GM18505 (cell line): ENCODE measurements at regions not wholly inside any gene's neighbourhood (a gene's known extent, or its start where the extent isn't known, plus 50 kb on each side); places are given as distances from the start of the nearest gene placed in this dataset.
"Not testable (repeated sequence)": the region's sequence is repeated elsewhere in the genome, so short reads cannot be mapped to it uniquely, and the experiment has no call there.

Experiments used
- ATAC-seq: cut with Tn5 transposase; IDR thresholded peaks from one replicate; pipeline ENCODE4 v1.9.1; 2021; ENCODE audit not compliant: unreplicated experiment
- POLR2A ChIP-seq: IDR thresholded peaks from 4 replicates; pipeline ENCODE4 v1.6.1; 2011; ENCODE audit warnings: borderline replicate concordance; ENCODE audit not compliant: insufficient read depth, insufficient read length; ENCODE audit errors: extremely low read depth

DNA sequence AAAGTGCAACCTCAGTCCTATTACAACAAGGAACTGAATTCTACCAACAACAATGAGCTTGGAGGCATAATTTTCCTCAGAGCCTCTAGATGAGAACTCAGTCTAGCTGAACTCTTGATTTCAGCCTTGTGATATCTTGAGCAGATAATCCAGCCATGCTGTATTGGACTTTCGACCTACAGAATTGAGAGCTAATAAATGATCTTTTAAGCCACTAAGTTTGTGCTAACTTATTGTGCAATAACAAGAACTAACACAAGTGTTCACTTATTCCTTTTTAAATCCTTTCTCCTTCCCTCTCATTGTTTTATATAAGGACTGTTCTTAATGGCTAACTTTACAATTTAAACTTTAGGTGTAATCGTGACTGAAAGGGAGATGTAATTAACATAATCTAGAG is 140.7 kb downstream of the MAGEB17 start:
- no peak for TF ChIP-seq POLR2A
- no peak for ATAC-seq

DNA sequence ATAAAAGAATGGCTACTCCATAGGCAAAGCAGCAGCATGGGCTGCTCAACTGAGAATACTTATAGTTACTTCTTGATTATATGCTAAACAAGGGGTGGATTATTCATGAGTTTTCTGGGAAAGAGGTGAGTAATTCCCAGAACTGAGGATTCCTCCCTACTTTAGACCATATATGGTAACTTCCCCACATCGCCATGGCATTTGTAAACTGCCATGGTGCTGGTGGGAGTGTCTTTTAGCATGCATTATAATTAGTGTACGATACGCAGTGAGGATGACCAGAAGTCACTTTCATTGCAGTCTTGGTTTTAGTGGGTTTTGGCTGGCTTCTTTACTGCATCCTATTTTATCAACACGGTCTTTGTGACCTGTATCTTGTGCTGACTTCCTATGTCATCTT is 141.5 kb downstream of the MAGEB17 start:
- no peak for TF ChIP-seq POLR2A
- ATAC-seq: no peak

- no peak for TF ChIP-seq POLR2A
- no peak for ATAC-seq
Measured at GRCh38 chrX:16310326-16310725, 143.0 kb downstream of the MAGEB17 start.

GRCh38 chrX:16311671-16312070 is 144.4 kb downstream of the MAGEB17 start:
- TF ChIP-seq POLR2A: no peak
- no peak for ATAC-seq

GRCh38 chrX:16312761-16313623 is 145.7 kb downstream of the MAGEB17 start:
- no peak for TF ChIP-seq POLR2A

DNA sequence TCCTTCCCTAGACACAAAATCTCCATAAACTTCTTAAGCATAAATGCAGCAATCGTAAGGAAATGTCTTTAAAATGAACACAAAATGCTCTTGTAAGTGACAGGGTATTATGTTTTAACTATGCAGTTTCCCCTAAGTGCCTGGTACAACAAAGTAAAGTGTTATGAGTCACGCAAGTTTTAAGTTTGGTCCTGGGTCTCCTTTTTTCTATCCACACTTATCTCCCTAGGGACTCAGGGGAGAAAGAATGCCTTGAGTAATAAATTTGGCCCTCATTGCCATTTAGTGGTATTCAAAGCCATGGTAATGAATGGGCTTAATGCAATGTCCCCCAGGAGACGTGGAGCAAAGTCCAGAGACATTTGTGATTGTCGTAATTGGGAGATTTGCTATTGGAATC is 149.1 kb downstream of the MAGEB17 start:
- ATAC-seq: no peak
- no peak for TF ChIP-seq POLR2A

More at GRCh38 chrX:16312761-16313623, 145.7 kb downstream of the MAGEB17 start:
- no peak for ATAC-seq

DNA sequence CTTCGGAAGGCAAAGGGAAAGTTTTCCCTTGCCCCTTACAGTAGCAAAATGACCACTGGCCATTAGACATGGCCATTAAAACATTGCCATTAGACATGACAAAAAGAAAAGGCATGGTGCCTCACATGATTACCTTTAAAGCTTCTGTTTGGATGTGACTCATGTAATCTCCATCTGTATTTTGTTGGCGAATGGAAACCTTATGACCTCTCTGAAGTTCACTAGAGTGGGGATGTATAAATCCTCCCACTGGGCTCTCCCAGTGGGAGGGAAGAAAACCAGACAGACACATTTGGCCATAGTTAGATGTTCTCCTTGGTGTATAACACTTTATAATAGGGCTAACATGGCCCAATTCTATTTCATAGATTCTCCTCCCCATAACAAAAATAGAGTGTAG is 152.6 kb downstream of the MAGEB17 start:
- TF ChIP-seq POLR2A: no peak
- no peak for ATAC-seq

- no peak for TF ChIP-seq POLR2A
- no peak for ATAC-seq
Measured at GRCh38 chrX:16320765-16321355, 153.6 kb downstream of the MAGEB17 start.

DNA sequence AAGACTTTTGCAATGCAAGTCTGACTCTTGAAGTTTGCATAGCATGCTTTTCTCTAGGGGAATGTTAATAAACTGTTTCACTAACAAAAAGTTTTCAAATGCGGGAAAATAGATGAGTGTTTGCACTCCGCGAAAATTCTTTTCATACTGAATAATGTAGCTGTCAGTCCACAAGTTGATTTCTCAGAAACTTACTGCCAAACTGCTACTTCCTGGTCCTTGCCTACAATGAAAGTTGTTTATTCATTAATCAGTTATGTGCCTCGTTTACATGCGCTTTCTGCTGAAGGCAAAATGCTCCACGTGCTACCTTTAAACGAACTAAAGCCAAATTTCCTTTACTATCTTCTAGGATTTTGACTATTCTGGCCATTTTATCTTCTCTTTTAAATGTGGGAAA is 166.2 kb downstream of the MAGEB17 start:
- ATAC-seq: no peak
- no peak for TF ChIP-seq POLR2A

- ATAC-seq: no peak
- no peak for TF ChIP-seq POLR2A
Measured at GRCh38 chrX:16335181-16335580, 167.9 kb downstream of the MAGEB17 start.

GRCh38 chrX:16347968-16348670 is 180.8 kb downstream of the MAGEB17 start:
- TF ChIP-seq POLR2A: no peak
- no peak for ATAC-seq

GRCh38 chrX:16357902-16358301 is 190.6 kb downstream of the MAGEB17 start:
- ATAC-seq: no peak
- TF ChIP-seq POLR2A: no peak

DNA sequence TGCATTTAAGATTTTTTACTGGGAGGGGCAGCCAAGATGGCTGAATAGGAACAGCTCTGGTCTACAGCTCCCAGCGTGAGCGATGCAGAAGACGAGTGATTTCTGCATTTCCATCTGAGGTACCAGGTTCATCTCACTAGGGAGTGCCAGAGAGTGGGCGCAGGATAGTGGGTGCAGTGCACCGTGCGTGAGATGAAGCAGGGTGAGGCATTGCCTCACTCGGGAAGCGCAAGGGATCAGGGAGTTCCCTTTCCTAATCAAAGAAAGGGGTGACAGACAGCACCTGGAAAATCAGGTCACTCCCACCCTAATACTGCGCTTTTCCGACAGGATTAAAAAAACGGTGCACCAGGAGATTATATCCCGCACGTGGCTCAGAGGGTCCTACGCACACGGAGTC is 192.8 kb downstream of the MAGEB17 start:
- ATAC-seq: not testable (repeated sequence)

GRCh38 chrX:16368696-16369095 is 201.4 kb downstream of the MAGEB17 start:
- no peak for TF ChIP-seq POLR2A
- no peak for ATAC-seq
